Hepatocyte (in vitro differentiated cells): ENCODE measurements at regions not wholly inside any gene's neighbourhood (a gene's known extent, or its start where the extent isn't known, plus 50 kb on each side); places are given as distances from the start of the nearest gene placed in this dataset.

Experiments used
- CTCF ChIP-seq: fragments of 200-600 bp; sonication (generic); IDR thresholded peaks from 2 replicates; pipeline ENCODE4 v1.5.1; 2016; ENCODE audit warnings: antibody characterized with exemption, mild to moderate bottlenecking; ENCODE audit not compliant: poor library complexity
- EZH2phosphoT487 ChIP-seq: fragments of 200-600 bp; sonication (generic); IDR thresholded peaks from one replicate; pipeline ENCODE4 v1.6.1; 2018; ENCODE audit warnings: antibody characterized with exemption, mild to moderate bottlenecking, low read depth, moderate library complexity; ENCODE audit not compliant: unreplicated experiment, severe bottlenecking

- TF ChIP-seq CTCF (no peak), EZH2phosphoT487 (no peak)
Measured at GRCh38 chrX:4932790-4933189, 1219.3 kb upstream of the PRKX start.
